Amniotic epithelial cell (primary cell): ENCODE measurements at regions not wholly inside any gene's neighbourhood (a gene's known extent, or its start where the extent isn't known, plus 50 kb on each side); places are given as distances from the start of the nearest gene placed in this dataset.

ENCODE experiments used
- DNase-seq: peaks from one replicate; pipeline ENCODE4 v3.0.0-alpha.2; 2010; ENCODE audit warnings: low read depth

GRCh38 chr3:139778682-139779233, 101.0 kb upstream of the NMNAT3 start:
- no peak for DNase-seq

- peak; percentile 60 for DNase-seq
Measured at GRCh38 chr3:139774560-139775302, 97.0 kb upstream of the NMNAT3 start.

GRCh38 chr3:139772539-139773500, 95.0 kb upstream of the NMNAT3 start:
- DNase-seq: peak; percentile 67

- no peak for DNase-seq
Measured at GRCh38 chr3:139771331-139771730, 93.6 kb upstream of the NMNAT3 start.

- DNase-seq: no peak
Measured at GRCh38 chr3:139770577-139770976, 92.8 kb upstream of the NMNAT3 start.

GRCh38 chr3:139769796-139770195, 92.0 kb upstream of the NMNAT3 start:
- DNase-seq: no peak

- DNase-seq: peak; percentile 90
Measured at GRCh38 chr3:139764936-139765335, 87.2 kb upstream of the NMNAT3 start.

- DNase-seq: no peak
Measured at GRCh38 chr3:139764069-139764905, 86.5 kb upstream of the NMNAT3 start.

- no peak for DNase-seq
Measured at GRCh38 chr3:139762302-139762701, 84.5 kb upstream of the NMNAT3 start.

GRCh38 chr3:139759470-139759869, 81.7 kb upstream of the NMNAT3 start:
- no peak for DNase-seq

GRCh38 chr3:139758654-139759291, 81.0 kb upstream of the NMNAT3 start:
- peak; percentile 52 for DNase-seq

GRCh38 chr3:139757448-139758030, 79.8 kb upstream of the NMNAT3 start:
- no peak for DNase-seq

GRCh38 chr3:139756529-139757103, 78.8 kb upstream of the NMNAT3 start:
- no peak for DNase-seq

GRCh38 chr3:139755551-139755950, 77.8 kb upstream of the NMNAT3 start:
- no peak for DNase-seq

- no peak for DNase-seq
Measured at GRCh38 chr3:139751789-139752188, 74.0 kb upstream of the NMNAT3 start.

- DNase-seq: no peak
Measured at GRCh38 chr3:139746481-139746880, 68.7 kb upstream of the NMNAT3 start.

GRCh38 chr3:139745831-139746230, 68.1 kb upstream of the NMNAT3 start:
- DNase-seq: peak; percentile 59

- no peak for DNase-seq
Measured at GRCh38 chr3:139738697-139739096, 60.9 kb upstream of the NMNAT3 start.

GRCh38 chr3:139737682-139738361, 60.0 kb upstream of the NMNAT3 start:
- no peak for DNase-seq

GRCh38 chr3:139735191-139735590, 57.4 kb upstream of the NMNAT3 start:
- no peak for DNase-seq
